ENCODE measurements at regions not wholly inside any gene's neighbourhood (a gene's known extent, or its start where the extent isn't known, plus 50 kb on each side); places are given as distances from the start of the nearest gene placed in this dataset.

GRCh38 chr3:18670759-18671158, 245.6 kb upstream of the SATB1 start:
- no peak for DNase-seq (ENCODE audit: low read depth)

- DNase-seq (ENCODE audit: low read depth), result no peak
Observed at GRCh38 chr3:18669374-18669773, 244.2 kb upstream of the SATB1 start.

GRCh38 chr3:18667552-18667951, 242.4 kb upstream of the SATB1 start:
- DNase-seq (ENCODE audit: low read depth), result no peak

- DNase-seq (ENCODE audit: low read depth), result no peak
Observed at GRCh38 chr3:18666655-18667054, 241.5 kb upstream of the SATB1 start.

GRCh38 chr3:18660059-18660458, 234.9 kb upstream of the SATB1 start:
- no peak for DNase-seq (ENCODE audit: low read depth)

GRCh38 chr3:18657858-18658820, 233.0 kb upstream of the SATB1 start:
- no peak for DNase-seq (ENCODE audit: low read depth)

GRCh38 chr3:18656866-18657265, 231.7 kb upstream of the SATB1 start:
- DNase-seq (ENCODE audit: low read depth), result no peak

- no peak for DNase-seq (ENCODE audit: low read depth)
Observed at GRCh38 chr3:18656410-18656809, 231.3 kb upstream of the SATB1 start.

GRCh38 chr3:18655827-18656226, 230.7 kb upstream of the SATB1 start:
- DNase-seq (ENCODE audit: low read depth), result no peak

- DNase-seq (ENCODE audit: low read depth), result no peak
Observed at GRCh38 chr3:18652781-18653180, 227.6 kb upstream of the SATB1 start.

- no peak for DNase-seq (ENCODE audit: low read depth)
Observed at GRCh38 chr3:18650731-18651130, 225.6 kb upstream of the SATB1 start.

GRCh38 chr3:18649666-18650363, 224.7 kb upstream of the SATB1 start:
- DNase-seq (ENCODE audit: low read depth), result no peak

- no peak for DNase-seq (ENCODE audit: low read depth)
Observed at GRCh38 chr3:18648868-18649462, 223.8 kb upstream of the SATB1 start.

GRCh38 chr3:18648159-18648558, 223.0 kb upstream of the SATB1 start:
- no peak for DNase-seq (ENCODE audit: low read depth)

- no peak for DNase-seq (ENCODE audit: low read depth)
Observed at GRCh38 chr3:18645619-18646018, 220.5 kb upstream of the SATB1 start.

GRCh38 chr3:18643281-18643680, 218.1 kb upstream of the SATB1 start:
- no peak for DNase-seq (ENCODE audit: low read depth)

- DNase-seq (ENCODE audit: low read depth), result no peak
Observed at GRCh38 chr3:18641916-18642315, 216.8 kb upstream of the SATB1 start.

- DNase-seq (ENCODE audit: low read depth), result no peak
Observed at GRCh38 chr3:18635215-18635614, 210.1 kb upstream of the SATB1 start.

GRCh38 chr3:18634461-18634860, 209.3 kb upstream of the SATB1 start:
- DNase-seq (ENCODE audit: low read depth), result no peak

GRCh38 chr3:18633002-18633401, 207.9 kb upstream of the SATB1 start:
- no peak for DNase-seq (ENCODE audit: low read depth)

GRCh38 chr3:18630295-18630694, 205.2 kb upstream of the SATB1 start:
- no peak for DNase-seq (ENCODE audit: low read depth)

- DNase-seq (ENCODE audit: low read depth), result no peak
Observed at GRCh38 chr3:18625085-18625484, 199.9 kb upstream of the SATB1 start.

GRCh38 chr3:18623220-18623619, 198.1 kb upstream of the SATB1 start:
- DNase-seq (ENCODE audit: low read depth), result no peak

All from amniotic epithelial cell (primary cell).